B cell (primary cell): ENCODE measurements at regions not wholly inside any gene's neighbourhood (a gene's known extent, or its start where the extent isn't known, plus 50 kb on each side); places are given as distances from the start of the nearest gene placed in this dataset.

ENCODE experiments used
- CTCF ChIP-seq: fragments of 200-600 bp; IDR thresholded peaks from one replicate; pipeline ENCODE4 v1.8.0; 2022; ENCODE audit warnings: antibody characterized with exemption, mild to moderate bottlenecking
- EZH2 ChIP-seq: IDR thresholded peaks from 2 replicates; pipeline ENCODE4 v1.6.1; 2012; ENCODE audit warnings: borderline replicate concordance, low read depth, mild to moderate bottlenecking, moderate library complexity, low read length; ENCODE audit not compliant: insufficient read depth, poor library complexity, severe bottlenecking

- no peak for TF ChIP-seq CTCF
- TF ChIP-seq EZH2: no peak
Observed at GRCh38 chr5:144710637-144711036, 540.0 kb downstream of the KCTD16 start.
